Loucy (cell line): ENCODE measurements at regions not wholly inside any gene's neighbourhood (a gene's known extent, or its start where the extent isn't known, plus 50 kb on each side); places are given as distances from the start of the nearest gene placed in this dataset.

Experiments used
- H2AFZ ChIP-seq: fragments of 200-600 bp; sonication (generic); 2 replicates; pipeline ENCODE4 v1.6.0; 2016; ENCODE audit warnings: antibody characterized with exemption, mild to moderate bottlenecking, low read length, moderate library complexity
- H3F3A ChIP-seq: fragments of 200-600 bp; 2 replicates; pipeline ENCODE4 v1.6.0; 2016; ENCODE audit warnings: antibody characterized with exemption, low read depth, mild to moderate bottlenecking
- H3K27me3 ChIP-seq: fragments of 200-600 bp; sonication (generic); 2 replicates; pipeline ENCODE4 v1.6.1; 2014; ENCODE audit warnings: low read length, mild to moderate bottlenecking; ENCODE audit not compliant: insufficient read depth, poor library complexity, severe bottlenecking
- H3K36me3 ChIP-seq: fragments of 200-600 bp; sonication (generic); 2 replicates; pipeline ENCODE4 v1.6.1; 2016; ENCODE audit warnings: low read length; ENCODE audit not compliant: insufficient read depth
- H3K4me1 ChIP-seq: fragments of 200-600 bp; sonication (generic); 2 replicates; pipeline ENCODE4 v1.5.1; 2014; ENCODE audit warnings: low read length, mild to moderate bottlenecking; ENCODE audit not compliant: insufficient read depth, poor library complexity, severe bottlenecking
- H3K4me2 ChIP-seq: fragments of 200-600 bp; sonication (generic); 2 replicates; pipeline ENCODE4 v1.6.0; 2014; ENCODE audit warnings: antibody characterized with exemption, low read length, low read depth, mild to moderate bottlenecking; ENCODE audit not compliant: poor library complexity, severe bottlenecking
- H3K4me3 ChIP-seq: fragments of 200-600 bp; sonication (generic); 2 replicates; pipeline ENCODE4 v1.5.1; 2014; ENCODE audit warnings: low read length, mild to moderate bottlenecking, mixed read lengths; ENCODE audit not compliant: poor library complexity, severe bottlenecking
- H3K79me2 ChIP-seq: fragments of 200-600 bp; sonication (generic); 2 replicates; pipeline ENCODE4 v1.6.1; 2014; ENCODE audit warnings: low read length; ENCODE audit not compliant: insufficient read depth
- H3K9ac ChIP-seq: fragments of 200-600 bp; sonication (generic); 2 replicates; pipeline ENCODE4 v1.6.0; 2014; ENCODE audit warnings: mild to moderate bottlenecking, low read depth, low read length, moderate library complexity; ENCODE audit not compliant: poor library complexity, severe bottlenecking
- H3K9me2 ChIP-seq: fragments of 200-600 bp; sonication (generic); replicated peaks from 2 replicates; pipeline ENCODE4 v1.6.1; 2016; ENCODE audit warnings: low read depth, low read length, mixed read lengths
- H3K9me3 ChIP-seq: fragments of 200-600 bp; sonication (generic); 2 replicates; pipeline ENCODE4 v1.6.1; 2014; ENCODE audit warnings: mild to moderate bottlenecking, antibody characterized with exemption, low read length, low read depth; ENCODE audit not compliant: insufficient read depth
- H4K20me1 ChIP-seq: fragments of 200-600 bp; sonication (generic); 2 replicates; pipeline ENCODE4 v1.6.0; 2014; ENCODE audit warnings: antibody characterized with exemption, low read length, mild to moderate bottlenecking; ENCODE audit not compliant: insufficient read depth, poor library complexity, severe bottlenecking
- CTCF ChIP-seq: fragments of 200-600 bp; sonication (generic); conservative IDR thresholded peaks from 2 replicates; pipeline ENCODE4 v1.5.1; 2014; ENCODE audit warnings: mild to moderate bottlenecking, antibody characterized with exemption, low read length
- EZH2phosphoT487 ChIP-seq: fragments of 200-600 bp; IDR thresholded peaks from 2 replicates; pipeline ENCODE4 v1.6.1; 2018; ENCODE audit warnings: antibody characterized with exemption, mild to moderate bottlenecking, moderate library complexity, borderline replicate concordance

- Histone ChIP-seq H3K9me2 (no peaks in the 10 kb centered on the region), H4K20me1 (no peaks in the 10 kb centered on the region), H3F3A (no peaks in the 10 kb centered on the region), H3K4me2 (no peak overlapping the region), H3K4me3 (no peak overlapping the region), H3K36me3 (no peaks in the 10 kb centered on the region), H2AFZ (no peak overlapping the region), H3K9ac (no peak overlapping the region), H3K4me1 (no peaks in the 10 kb centered on the region), H3K9me3 (no peaks in the 10 kb centered on the region), H3K27me3 (no peaks in the 10 kb centered on the region), H3K79me2 (no peaks in the 10 kb centered on the region)
- no peak for TF ChIP-seq CTCF
- no peak for TF ChIP-seq EZH2phosphoT487
These were observed 136.4 kb upstream of the KCNG1 start for GRCh38 chr20:51159303-51159702.

- Histone ChIP-seq H3K4me1 (no peaks in the 10 kb centered on the region), H3K9me2 (no peaks in the 10 kb centered on the region), H3K79me2 (no peaks in the 10 kb centered on the region), H4K20me1 (no peaks in the 10 kb centered on the region), H3K36me3 (no peaks in the 10 kb centered on the region), H3F3A (no peaks in the 10 kb centered on the region), H3K9me3 (no peaks in the 10 kb centered on the region), H3K4me3 (no peak overlapping the region), H3K4me2 (no peak overlapping the region), H3K27me3 (no peaks in the 10 kb centered on the region), H3K9ac (no peak overlapping the region), H2AFZ (no peak overlapping the region)
- TF ChIP-seq EZH2phosphoT487 (no peak), CTCF (no peak)
These were observed 135.3 kb upstream of the KCNG1 start for GRCh38 chr20:51158226-51158625.

GRCh38 chr20:51156041-51156982 lies 133.4 kb upstream of the KCNG1 start:
- no peak for TF ChIP-seq EZH2phosphoT487
- TF ChIP-seq CTCF = no peak
- H3K9me3 ChIP-seq = no peaks in the 10 kb centered on the region
- H3K36me3 ChIP-seq = no peaks in the 10 kb centered on the region
- H3F3A ChIP-seq = no peaks in the 10 kb centered on the region
- no peak overlapping the region for H2AFZ ChIP-seq
- H3K4me2 ChIP-seq = no peak overlapping the region
- no peaks in the 10 kb centered on the region for H4K20me1 ChIP-seq
- H3K4me1 ChIP-seq = no peaks in the 10 kb centered on the region
- H3K4me3 ChIP-seq = no peak overlapping the region
- H3K9ac ChIP-seq = no peak overlapping the region
- H3K9me2 ChIP-seq = no peaks in the 10 kb centered on the region
- no peaks in the 10 kb centered on the region for H3K27me3 ChIP-seq
- H3K79me2 ChIP-seq = no peaks in the 10 kb centered on the region
